GM12874 (cell line): ENCODE measurements at regions not wholly inside any gene's neighbourhood (a gene's known extent, or its start where the extent isn't known, plus 50 kb on each side); places are given as distances from the start of the nearest gene placed in this dataset.

Experiments
- CTCF ChIP-seq: IDR thresholded peaks from 2 replicates; pipeline ENCODE4 v1.5.1; 2011; ENCODE audit warnings: low read depth, mild to moderate bottlenecking, control low read depth, low read length, moderate library complexity; ENCODE audit not compliant: insufficient read depth

- no peak for TF ChIP-seq CTCF
These were observed 114.1 kb downstream of the RND3 start for GRCh38 chr2:150373374-150373773.

DNA sequence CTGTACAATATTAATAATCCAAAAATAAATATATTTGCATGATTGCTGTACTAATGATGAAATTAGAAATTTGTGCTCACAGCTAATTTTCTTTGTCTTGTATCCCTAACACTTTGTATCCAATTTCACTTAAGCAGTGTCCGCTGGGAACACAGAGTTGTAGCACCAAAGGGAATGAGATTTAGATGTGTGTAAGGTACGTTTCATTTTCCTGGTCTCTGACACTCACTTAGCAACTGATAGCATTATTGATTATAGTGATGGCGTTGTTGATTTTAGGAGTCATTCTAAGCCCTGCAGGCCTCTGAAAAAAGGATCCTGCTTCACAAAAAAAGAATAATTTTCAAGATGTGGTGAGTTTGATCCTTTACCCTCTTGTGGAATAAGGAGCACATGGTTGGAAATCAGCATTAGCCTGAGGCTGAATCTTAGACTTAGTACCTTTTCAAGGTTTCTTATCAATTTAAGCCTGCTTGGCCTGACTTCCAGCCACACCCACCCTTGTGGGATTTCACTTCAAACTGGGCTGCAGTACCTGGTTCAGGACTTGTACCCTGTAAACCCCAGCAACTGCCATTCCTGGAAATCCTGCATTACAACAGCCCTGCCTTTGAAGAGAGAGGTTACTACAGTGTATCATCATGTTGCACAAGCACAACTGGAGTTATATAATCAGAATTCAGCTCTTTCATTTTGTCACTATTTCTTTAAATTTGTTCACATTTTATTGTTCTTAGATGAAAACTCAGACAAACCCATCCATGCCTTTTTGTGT lies 116.2 kb downstream of the RND3 start:
- TF ChIP-seq CTCF = no peak

GRCh38 chr2:150370561-150370960 lies 116.9 kb downstream of the RND3 start:
- TF ChIP-seq CTCF = no peak

DNA sequence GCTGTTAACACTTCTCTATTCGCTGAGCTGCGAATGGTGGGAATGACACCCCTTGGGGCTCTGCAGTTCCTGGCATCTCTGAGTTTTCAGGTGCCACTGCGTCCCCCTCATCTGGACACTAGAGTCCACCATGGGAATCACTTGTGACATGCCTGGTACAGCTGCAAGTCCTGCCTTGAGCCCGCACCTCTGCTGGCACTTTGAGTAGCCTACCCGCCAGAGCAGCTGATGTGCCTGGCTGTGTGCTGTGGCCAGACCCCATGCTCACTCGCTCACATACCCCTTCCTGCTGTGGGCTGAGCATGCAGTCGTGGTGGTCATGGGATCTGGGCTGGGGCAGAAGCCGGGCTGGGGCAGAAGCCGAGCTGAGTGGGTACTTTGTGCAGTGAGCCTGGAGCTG lies 117.6 kb downstream of the RND3 start:
- TF ChIP-seq CTCF = no peak

GRCh38 chr2:150358468-150358807 lies 129.0 kb downstream of the RND3 start:
- no peak for TF ChIP-seq CTCF

DNA sequence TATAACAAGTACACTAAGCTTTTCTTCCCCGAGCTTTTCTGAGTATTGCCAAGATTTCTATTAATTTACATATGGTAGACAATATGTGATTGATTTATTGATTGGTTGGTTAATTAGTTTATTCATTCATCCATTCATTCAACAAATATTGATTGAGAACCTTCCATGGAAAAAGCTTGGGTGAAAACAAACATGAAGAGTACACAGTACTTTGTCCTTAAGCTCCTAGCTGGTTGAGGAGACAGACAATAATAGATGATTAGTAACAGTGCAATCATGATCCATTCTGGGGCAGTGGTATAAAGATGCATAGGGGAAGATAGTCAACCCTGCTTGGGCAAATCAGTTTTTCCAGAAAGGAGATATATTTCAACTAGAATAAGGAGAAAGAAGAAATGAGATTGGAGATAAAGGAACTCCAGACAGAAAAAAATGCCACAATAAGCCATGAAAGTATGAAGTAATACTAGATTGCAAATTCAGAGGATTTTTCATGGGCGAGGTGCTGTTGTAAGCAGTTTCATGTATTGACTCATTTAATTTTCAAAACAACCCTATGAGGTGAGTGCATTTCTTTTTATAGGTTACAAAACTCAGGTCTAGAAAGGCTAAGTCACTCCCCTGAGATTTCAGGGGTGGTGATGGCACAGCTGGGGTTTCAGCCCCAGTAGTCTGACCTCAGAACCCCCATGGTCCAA lies 129.5 kb downstream of the RND3 start:
- TF ChIP-seq CTCF = no peak

DNA sequence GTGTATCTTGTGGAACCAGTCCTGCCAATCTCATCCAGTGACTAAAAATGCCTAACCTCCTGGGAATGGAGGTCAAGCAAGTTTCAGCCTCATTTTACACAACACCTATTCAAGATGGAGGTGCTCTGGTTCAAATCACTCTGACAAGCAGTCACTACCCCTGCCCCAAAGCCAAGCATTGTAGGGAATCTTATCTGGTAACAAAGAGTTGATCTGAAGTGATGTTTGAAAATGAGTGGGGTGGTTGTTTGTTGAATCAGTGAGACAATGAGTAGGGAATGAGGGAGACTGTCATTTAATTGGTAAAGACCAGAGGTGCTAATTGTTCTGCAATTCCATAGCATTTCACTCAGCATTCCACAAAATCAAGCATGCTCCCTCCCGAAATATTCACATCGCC lies 132.0 kb downstream of the RND3 start:
- no peak for TF ChIP-seq CTCF
